ENCODE measurements at regions not wholly inside any gene's neighbourhood (a gene's known extent, or its start where the extent isn't known, plus 50 kb on each side); places are given as distances from the start of the nearest gene placed in this dataset.
"Not testable (repeated sequence)": the region's sequence is repeated elsewhere in the genome, so short reads cannot be mapped to it uniquely, and the experiment has no call there.

GRCh38 chr5:1598950-1599737, 75.4 kb upstream of the LPCAT1 start:
- TF ChIP-seq POLR2AphosphoS5, EP300, POLR2A (IDR thresholded peaks at IDR 0.05): not testable (repeated sequence)
- peak in 2 of 6 experiments; percentile 29 to 54 for TF ChIP-seq CTCF (IDR thresholded peaks at IDR 0.05)
